CD14-positive monocyte (primary cell): ENCODE measurements at regions not wholly inside any gene's neighbourhood (a gene's known extent, or its start where the extent isn't known, plus 50 kb on each side); places are given as distances from the start of the nearest gene placed in this dataset.

ENCODE experiments used
- DNase-seq, 3 donors: peaks; one replicate each; pipeline ENCODE4 v3.0.0-alpha.2; 2011 to 2022
- H2AFZ ChIP-seq: 2 replicates; pipeline ENCODE4 v1.6.0; 2012; ENCODE audit warnings: mild to moderate bottlenecking, low read depth, low read length, inconsistent platforms; ENCODE audit not compliant: insufficient read depth, poor library complexity, severe bottlenecking
- H3K27ac ChIP-seq, 2 donors: 1 replicate in 1 of 2; 2 replicates in 1 of 2; pipeline ENCODE4 v1.5.1; 2012 to 2013; ENCODE audit warnings: low read length in 2 of 2, control low read depth in 1 of 2, inconsistent platforms in 1 of 2, low read depth in 1 of 2, mild to moderate bottlenecking in 1 of 2
- H3K27me3 ChIP-seq, 2 donors: one replicate each; pipeline versions ENCODE4 v1.6.0 to v1.6.1; 2011 to 2013; ENCODE audit warnings: low read length in 2 of 2; ENCODE audit not compliant: control insufficient read depth in 2 of 2, insufficient read depth in 2 of 2
- H3K36me3 ChIP-seq, 2 donors: replicated peaks in 1 of 2; 1 replicate in 1 of 2; 2 replicates in 1 of 2; pipeline versions ENCODE4 v1.5.1 to v1.6.1; 2012 to 2013; ENCODE audit warnings: low read length in 2 of 2, control low read depth in 1 of 2, inconsistent platforms in 1 of 2, mild to moderate bottlenecking in 1 of 2; ENCODE audit not compliant: insufficient read depth in 2 of 2, control insufficient read depth in 1 of 2
- H3K4me1 ChIP-seq, 2 donors: 1 replicate in 1 of 2; 2 replicates in 1 of 2; pipeline versions ENCODE4 v1.5.1 to v1.6.1; 2012 to 2013; ENCODE audit warnings: low read length in 2 of 2, control low read depth in 1 of 2, inconsistent platforms in 1 of 2, mild to moderate bottlenecking in 1 of 2, moderate library complexity in 1 of 2; ENCODE audit not compliant: insufficient read depth in 2 of 2, control insufficient read depth in 1 of 2
- H3K4me2 ChIP-seq: replicated peaks from 2 replicates; pipeline ENCODE3; 2012; ENCODE audit warnings: low read length, moderate library complexity, mild to moderate bottlenecking; ENCODE audit not compliant: poor library complexity, severe bottlenecking; ENCODE audit errors: extremely low read depth
- H3K4me3 ChIP-seq, 3 experiments: fragments of 200-600 bp in 1 of 3; sonication (generic) in 1 of 3; replicated peaks in 1 of 3; 1 replicate in 2 of 3; 2 replicates in 1 of 3; pipeline ENCODE4 v1.5.1; 2011 to 2013; ENCODE audit warnings: low read length in 3 of 3, mild to moderate bottlenecking in 3 of 3, control low read depth in 2 of 3, low read depth in 2 of 3, inconsistent platforms in 1 of 3, moderate library complexity in 1 of 3
- H3K79me2 ChIP-seq: 2 replicates; pipeline ENCODE4 v1.6.0; 2012; ENCODE audit warnings: mild to moderate bottlenecking, control low read depth, inconsistent platforms, low read length, moderate library complexity; ENCODE audit not compliant: insufficient read depth
- H3K9ac ChIP-seq: 2 replicates; pipeline ENCODE4 v1.6.0; 2017; ENCODE audit warnings: low read length, mild to moderate bottlenecking; ENCODE audit not compliant: insufficient read depth, poor library complexity, severe bottlenecking
- H3K9me3 ChIP-seq, 2 donors: replicated peaks in 1 of 2; 1 replicate in 1 of 2; 2 replicates in 1 of 2; pipeline versions ENCODE4 v1.5.1 to v1.6.1; 2012 to 2013; ENCODE audit warnings: low read length in 2 of 2, control low read depth in 1 of 2; ENCODE audit not compliant: control insufficient read depth in 1 of 2, insufficient read depth in 1 of 2
- H4K20me1 ChIP-seq: 2 replicates; pipeline ENCODE4 v1.6.0; 2012; ENCODE audit warnings: mild to moderate bottlenecking, low read length, control low read depth, moderate library complexity; ENCODE audit not compliant: insufficient read depth
- H3K27ac Mint-ChIP-seq, 7 donors: one replicate each; pipeline ENCODE4 v1.8.0; 2020; ENCODE audit warnings: mild to moderate bottlenecking in 7 of 7, mixed read lengths in 7 of 7, moderate library complexity in 6 of 7, inconsistent platforms in 2 of 7
- H3K27me3 Mint-ChIP-seq, 3 donors: one replicate each; pipeline ENCODE4 v1.8.0; 2021 to 2022; ENCODE audit warnings: low read depth in 3 of 3, mild to moderate bottlenecking in 3 of 3, mixed read lengths in 3 of 3, moderate library complexity in 3 of 3, inconsistent platforms in 1 of 3
- H3K36me3 Mint-ChIP-seq, 2 donors: one replicate each; pipeline ENCODE4 v1.8.0; 2020; ENCODE audit warnings: mixed read lengths in 2 of 2, inconsistent platforms in 1 of 2, mild to moderate bottlenecking in 1 of 2
- H3K4me1 Mint-ChIP-seq: one replicate; pipeline ENCODE4 v1.8.0; 2020; ENCODE audit warnings: mild to moderate bottlenecking, mixed read lengths
- H3K4me3 Mint-ChIP-seq, 2 donors: one replicate each; pipeline ENCODE4 v1.8.0; 2020; ENCODE audit warnings: mild to moderate bottlenecking in 2 of 2, mixed read lengths in 2 of 2, moderate library complexity in 1 of 2
- H3K9me3 Mint-ChIP-seq, 7 donors: one replicate each; pipeline ENCODE4 v1.8.0; 2020 to 2022; ENCODE audit warnings: mixed read lengths in 7 of 7, mild to moderate bottlenecking in 6 of 7, moderate library complexity in 6 of 7, inconsistent platforms in 2 of 7
- CTCF ChIP-seq: fragments of 200-600 bp; IDR thresholded peaks from one replicate; pipeline ENCODE4 v1.8.0; 2022; ENCODE audit warnings: antibody characterized with exemption, mild to moderate bottlenecking
- WGBS: methylation state at CpG from one replicate; pipeline ENCODE4 v1.1.5; 2013; ENCODE audit warnings: missing lambda C conversion rate; ENCODE audit not compliant: insufficient coverage; 5-methylcytosine and 5-hydroxymethylcytosine counted together
- intact Hi-C, 2 donors: fragments of 100-400 bp; cut with micrococcal nuclease; formaldehyde crosslinking; loops; one replicate each; pipeline versions ENCODE4 v1.15.0 to v1.15.1; 2023

DNA sequence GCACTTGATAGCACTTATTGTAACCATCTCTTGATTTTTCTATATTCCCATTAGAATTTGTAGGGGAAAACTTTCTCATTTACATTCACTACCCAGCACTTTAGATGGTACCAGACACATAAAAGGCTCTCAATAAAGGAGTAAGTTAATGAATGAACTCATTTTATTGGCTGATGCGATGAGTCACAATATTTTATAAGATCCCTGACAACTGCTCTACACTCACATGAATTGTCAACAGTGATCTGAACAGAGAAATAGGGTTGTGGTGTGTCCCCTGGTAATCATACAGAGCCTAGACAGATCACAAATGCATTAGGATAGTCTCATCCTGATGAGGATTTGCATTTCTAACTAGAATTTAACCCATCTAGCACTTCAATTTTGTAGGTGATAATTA lies 567.6 kb upstream of the ARPP21 start:
- no peak overlapping the region for H3K4me3 Mint-ChIP-seq
- no peak overlapping the region for H2AFZ ChIP-seq
- peaks cover 0 to 4% (median 0%) of the 10 kb centered on the region in 7 donors for H3K9me3 Mint-ChIP-seq
- no peak for TF ChIP-seq CTCF
- no peaks in the 10 kb centered on the region for H3K36me3 Mint-ChIP-seq
- no peaks in the 10 kb centered on the region for H3K27me3 ChIP-seq
- no peak overlapping the region for H3K9ac ChIP-seq
- no peak overlapping the region for H3K4me3 ChIP-seq
- H3K79me2 ChIP-seq = no peaks in the 10 kb centered on the region
- H3K4me1 ChIP-seq = no peaks in the 10 kb centered on the region
- intact Hi-C loops = no loop called here
- no peak overlapping the region for H3K27ac Mint-ChIP-seq
- WGBS = no CpG with 5 or more reads among the region's 1 CpG
- no peak overlapping the region for H3K27ac ChIP-seq
- no peaks in the 10 kb centered on the region for H3K36me3 ChIP-seq
- DNase-seq = no peak
- H4K20me1 ChIP-seq = no peaks in the 10 kb centered on the region
- peaks cover 0 to 2% (median 0%) of the 10 kb centered on the region in 3 donors for H3K27me3 Mint-ChIP-seq
- H3K9me3 ChIP-seq = no peaks in the 10 kb centered on the region
- no peak overlapping the region for H3K4me2 ChIP-seq
- H3K4me1 Mint-ChIP-seq = no peaks in the 10 kb centered on the region

DNA sequence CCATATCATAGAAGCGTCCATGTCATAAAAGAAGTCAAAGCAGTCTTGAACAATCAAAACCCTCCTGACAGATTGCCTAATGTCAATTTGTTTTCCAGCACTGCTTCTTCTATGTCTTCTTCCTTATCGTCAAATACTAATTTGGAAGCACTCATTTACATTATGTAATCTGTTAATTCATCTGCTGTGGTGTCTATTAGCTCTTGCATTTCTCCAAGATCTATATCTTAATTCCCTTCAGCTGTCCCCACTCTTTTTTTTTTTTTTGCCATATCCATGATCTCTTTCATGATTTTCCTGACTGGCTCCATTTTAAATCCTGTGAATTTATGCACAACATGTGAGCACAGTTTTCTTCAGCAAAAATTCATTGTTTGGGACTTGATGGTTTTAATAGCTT lies 560.5 kb upstream of the ARPP21 start:
- DNase-seq = no peak
- Histone ChIP-seq H2AFZ (no peak overlapping the region), H4K20me1 (no peaks in the 10 kb centered on the region), H3K4me2 (no peak overlapping the region), H3K27me3 (no peaks in the 10 kb centered on the region), H3K36me3 (no peaks in the 10 kb centered on the region), H3K4me1 (no peaks in the 10 kb centered on the region), H3K9ac (no peak overlapping the region), H3K4me3 (no peak overlapping the region), H3K79me2 (no peaks in the 10 kb centered on the region), H3K9me3 (no peaks in the 10 kb centered on the region), H3K27ac (no peak overlapping the region)
- no peak overlapping the region for H3K27ac Mint-ChIP-seq
- no peak overlapping the region for H3K4me3 Mint-ChIP-seq
- no peak for TF ChIP-seq CTCF
- no peaks in the 10 kb centered on the region for H3K4me1 Mint-ChIP-seq
- H3K9me3 Mint-ChIP-seq = peaks cover 0 to 5% (median 0%) of the 10 kb centered on the region in 7 donors
- no peaks in the 10 kb centered on the region for H3K36me3 Mint-ChIP-seq
- WGBS = no CpG with 5 or more reads among the region's 2 CpGs
- intact Hi-C loops = no loop called here
- peaks cover 0 to 2% (median 1%) of the 10 kb centered on the region in 3 donors for H3K27me3 Mint-ChIP-seq
